H9 (cell line): ENCODE measurements at regions not wholly inside any gene's neighbourhood (a gene's known extent, or its start where the extent isn't known, plus 50 kb on each side); places are given as distances from the start of the nearest gene placed in this dataset.

Experiments
- DNase-seq: peaks from one replicate; pipeline ENCODE4 v3.0.0-alpha.2; 2017
- H2AFZ ChIP-seq: one replicate; pipeline ENCODE4 v1.6.1; 2013; ENCODE audit warnings: mild to moderate bottlenecking, low read length, control low read depth, moderate library complexity
- H2AK5ac ChIP-seq: 2 replicates; pipeline ENCODE4 v1.6.1; 2013; ENCODE audit warnings: low read length, control low read depth, mixed read lengths; ENCODE audit not compliant: insufficient read length
- H2BK120ac ChIP-seq: one replicate; pipeline ENCODE4 v1.6.1; 2013; ENCODE audit warnings: low read depth, mild to moderate bottlenecking, low read length, control low read depth, inconsistent platforms; ENCODE audit not compliant: poor library complexity, severe bottlenecking
- H2BK12ac ChIP-seq: 2 replicates; pipeline ENCODE4 v1.6.1; 2013; ENCODE audit warnings: low read length, control low read depth, mixed read lengths, low read depth; ENCODE audit not compliant: insufficient read length
- H2BK15ac ChIP-seq: 2 replicates; pipeline ENCODE4 v1.6.1; 2013; ENCODE audit warnings: low read depth, low read length, control low read depth
- H2BK20ac ChIP-seq: one replicate; pipeline ENCODE4 v1.6.1; 2013; ENCODE audit warnings: low read depth, mild to moderate bottlenecking, low read length, control low read depth, inconsistent platforms; ENCODE audit not compliant: poor library complexity, severe bottlenecking
- H2BK5ac ChIP-seq: 2 replicates; pipeline ENCODE4 v1.6.1; 2013; ENCODE audit warnings: low read length, control low read depth, mixed read lengths; ENCODE audit not compliant: insufficient read length
- H3K14ac ChIP-seq: 2 replicates; pipeline ENCODE4 v1.6.1; 2013; ENCODE audit warnings: low read length, control low read depth; ENCODE audit not compliant: insufficient read depth
- H3K18ac ChIP-seq: 2 replicates; pipeline ENCODE4 v1.6.1; 2013; ENCODE audit warnings: low read depth, mild to moderate bottlenecking, mixed read lengths, low read length, control low read depth; ENCODE audit not compliant: insufficient read length
- H3K23ac ChIP-seq: 2 replicates; pipeline ENCODE4 v1.6.1; 2013; ENCODE audit warnings: low read length, control low read depth, mixed read lengths, low read depth; ENCODE audit not compliant: insufficient read length
- H3K23me2 ChIP-seq: 2 replicates; pipeline ENCODE4 v1.6.1; 2013; ENCODE audit warnings: low read depth, mild to moderate bottlenecking, mixed read lengths, low read length, control low read depth; ENCODE audit not compliant: insufficient read length, poor library complexity, severe bottlenecking
- H3K27ac ChIP-seq: 2 replicates; pipeline ENCODE4 v1.5.1; 2013; ENCODE audit warnings: low read length, control low read depth, mixed read lengths, low read depth; ENCODE audit not compliant: insufficient read length
- H3K27me3 ChIP-seq: 2 replicates; pipeline ENCODE4 v1.6.1; 2013; ENCODE audit warnings: low read length, control low read depth, inconsistent platforms; ENCODE audit not compliant: insufficient read depth
- H3K4ac ChIP-seq: 2 replicates; pipeline ENCODE4 v1.6.1; 2013; ENCODE audit warnings: low read depth, mild to moderate bottlenecking, control low read depth, inconsistent platforms, low read length, moderate library complexity
- H3K4me1 ChIP-seq: 2 replicates; pipeline ENCODE4 v1.6.1; 2013; ENCODE audit warnings: low read length, control low read depth, inconsistent platforms; ENCODE audit not compliant: insufficient read depth
- H3K4me2 ChIP-seq: 2 replicates; pipeline ENCODE4 v1.6.1; 2013; ENCODE audit warnings: low read length, control low read depth, mixed read lengths; ENCODE audit not compliant: insufficient read length, insufficient read depth
- H3K56ac ChIP-seq: 2 replicates; pipeline ENCODE4 v1.6.1; 2013; ENCODE audit warnings: low read depth, mild to moderate bottlenecking, mixed read lengths, low read length, control low read depth; ENCODE audit not compliant: insufficient read length
- H3K79me1 ChIP-seq: 2 replicates; pipeline ENCODE4 v1.6.1; 2013; ENCODE audit warnings: low read depth, mild to moderate bottlenecking, moderate library complexity, low read length, control low read depth, inconsistent platforms; ENCODE audit not compliant: insufficient read depth, poor library complexity, severe bottlenecking
- H3K79me2 ChIP-seq: 2 replicates; pipeline ENCODE4 v1.6.1; 2013; ENCODE audit warnings: low read length, control low read depth, inconsistent platforms; ENCODE audit not compliant: insufficient read depth
- H3K9ac ChIP-seq: 2 replicates; pipeline ENCODE4 v1.6.1; 2013; ENCODE audit warnings: low read length, control low read depth, mixed read lengths; ENCODE audit not compliant: insufficient read length; ENCODE audit errors: extremely low read depth
- H3K9me3 ChIP-seq: one replicate; pipeline ENCODE4 v1.6.1; 2013; ENCODE audit warnings: low read depth, low read length, inconsistent platforms; ENCODE audit not compliant: control insufficient read depth
- H3T11ph ChIP-seq: one replicate; pipeline ENCODE4 v1.6.1; 2013; ENCODE audit warnings: mild to moderate bottlenecking, low read length, control low read depth, inconsistent platforms
- H4K20me1 ChIP-seq: one replicate; pipeline ENCODE4 v1.6.1; 2013; ENCODE audit not compliant: control insufficient read depth, insufficient read length, insufficient read depth
- H4K5ac ChIP-seq: 2 replicates; pipeline ENCODE4 v1.6.1; 2013; ENCODE audit warnings: low read depth, mild to moderate bottlenecking, mixed read lengths, low read length, control low read depth; ENCODE audit not compliant: insufficient read length
- H4K8ac ChIP-seq: replicated peaks from 2 replicates; pipeline ENCODE4 v1.6.1; 2013; ENCODE audit warnings: low read length, control low read depth, mixed read lengths, low read depth; ENCODE audit not compliant: insufficient read length
- H4K91ac ChIP-seq: 2 replicates; pipeline ENCODE4 v1.6.1; 2013; ENCODE audit warnings: low read depth, mild to moderate bottlenecking, moderate library complexity, mixed read lengths, low read length, control low read depth; ENCODE audit not compliant: insufficient read length
- H3K27ac Mint-ChIP-seq, 3 experiments: 2 replicates in 2 of 3; 3 replicates in 1 of 3; pipeline ENCODE4 v1.8.0; 2020 to 2021; ENCODE audit warnings: mixed read lengths in 3 of 3, mild to moderate bottlenecking in 1 of 3, moderate library complexity in 1 of 3
- H3K27me3 Mint-ChIP-seq: 2 replicates; pipeline ENCODE4 v1.8.0; 2021; ENCODE audit warnings: low read depth, mild to moderate bottlenecking, moderate library complexity, mixed read lengths
- H3K36me3 Mint-ChIP-seq, 3 experiments: 2 replicates in 2 of 3; 3 replicates in 1 of 3; pipeline ENCODE4 v1.8.0; 2020 to 2021; ENCODE audit warnings: low read depth in 3 of 3, mixed read lengths in 3 of 3; ENCODE audit not compliant: insufficient read depth in 1 of 3
- H3K4me1 Mint-ChIP-seq, 2 experiments: 2 replicates each; pipeline ENCODE4 v1.8.0; 2020; ENCODE audit warnings: mixed read lengths in 2 of 2
- H3K4me3 Mint-ChIP-seq, 2 experiments: 2 replicates in 1 of 2; 3 replicates in 1 of 2; pipeline ENCODE4 v1.8.0; 2020 to 2021; ENCODE audit warnings: mild to moderate bottlenecking in 2 of 2, mixed read lengths in 2 of 2, moderate library complexity in 1 of 2
- H3K9me3 Mint-ChIP-seq, 2 experiments: 2 replicates in 1 of 2; 3 replicates in 1 of 2; pipeline ENCODE4 v1.8.0; 2020; ENCODE audit warnings: mild to moderate bottlenecking in 2 of 2, mixed read lengths in 2 of 2, moderate library complexity in 1 of 2
- CTCF ChIP-seq: fragments of 200-600 bp; sonication (generic); conservative IDR thresholded peaks from 3 replicates; pipeline ENCODE4 v1.8.0; 2021; ENCODE audit warnings: antibody characterized with exemption, mild to moderate bottlenecking
- WGBS: extraction: QIAGEN DNeasy Blood & Tissue Kit; methylation state at CpG from one replicate; pipeline ENCODE4 v1.1.7; 2013; ENCODE audit warnings: missing lambda C conversion rate, low lambda C conversion rate, mixed read lengths; ENCODE audit not compliant: insufficient read length; ENCODE audit errors: extremely low coverage; 5-methylcytosine and 5-hydroxymethylcytosine counted together

- Histone ChIP-seq H3K4me1 (peaks cover 8% of the 10 kb centered on the region; the same call in 1 of the 2 replicates), H3K23ac (no peak overlapping the region), H3K27ac (no peak overlapping the region), H3K79me1 (no peaks in the 10 kb centered on the region), H2BK20ac (no peak overlapping the region), H3T11ph (no peak overlapping the region), H3K4ac (no peak overlapping the region), H3K56ac (no peak overlapping the region), H4K91ac (no peak overlapping the region), H2BK15ac (no peak overlapping the region), H2BK5ac (no peak overlapping the region), H4K5ac (no peak overlapping the region), H2BK12ac (no peak overlapping the region), H3K18ac (no peak overlapping the region), H3K79me2 (no peaks in the 10 kb centered on the region), H3K27me3 (no peaks in the 10 kb centered on the region), H4K8ac (no peak overlapping the region), H2AFZ (no peak overlapping the region), H3K14ac (no peak overlapping the region), H3K9ac (no peak overlapping the region), H3K9me3 (no peaks in the 10 kb centered on the region), H2AK5ac (no peak overlapping the region), H3K4me2 (no peak overlapping the region), H3K23me2 (no peaks in the 10 kb centered on the region), H2BK120ac (no peak overlapping the region), H4K20me1 (no peaks in the 10 kb centered on the region)
- Mint-ChIP-seq H3K9me3 (no peaks in the 10 kb centered on the region), H3K27me3 (no peaks in the 10 kb centered on the region), H3K4me3 (no peak overlapping the region), H3K4me1 (peaks cover 10 to 20% of the 10 kb centered on the region in 2 experiments), H3K27ac (no peak overlapping the region), H3K36me3 (no peaks in the 10 kb centered on the region)
- WGBS: no CpG with 5 or more reads among the region's 1 CpG
- TF ChIP-seq CTCF: no peak
- DNase-seq: no peak
These were observed 141.3 kb upstream of the ADAMTS5 start for GRCh38 chr21:27108228-27108627.
